Nephron progenitor cell (in vitro differentiated cells): ENCODE measurements at regions not wholly inside any gene's neighbourhood (a gene's known extent, or its start where the extent isn't known, plus 50 kb on each side); places are given as distances from the start of the nearest gene placed in this dataset.
"Not testable (repeated sequence)": the region's sequence is repeated elsewhere in the genome, so short reads cannot be mapped to it uniquely, and the experiment has no call there.

Source experiments
- DNase-seq: peaks from one replicate; pipeline ENCODE4 v3.0.0; 2021
- H3K27ac Mint-ChIP-seq: 2 replicates; pipeline ENCODE4 v1.8.0; 2021; ENCODE audit warnings: mild to moderate bottlenecking, moderate library complexity, mixed read lengths
- H3K27me3 Mint-ChIP-seq: 2 replicates; pipeline ENCODE4 v1.8.0; 2021; ENCODE audit warnings: mild to moderate bottlenecking, low read depth, mixed read lengths; ENCODE audit not compliant: poor library complexity
- H3K36me3 Mint-ChIP-seq: 2 replicates; pipeline ENCODE4 v1.8.0; 2021; ENCODE audit warnings: low read depth, mixed read lengths
- H3K4me1 Mint-ChIP-seq: 2 replicates; pipeline ENCODE4 v1.8.0; 2021; ENCODE audit warnings: mixed read lengths
- H3K4me3 Mint-ChIP-seq: 2 replicates; pipeline ENCODE4 v1.8.0; 2021; ENCODE audit warnings: mild to moderate bottlenecking, moderate library complexity, mixed read lengths
- H3K9me3 Mint-ChIP-seq: 2 replicates; pipeline ENCODE4 v1.8.0; 2021; ENCODE audit warnings: mild to moderate bottlenecking, moderate library complexity, mixed read lengths
- CTCF ChIP-seq: fragments of 200-600 bp; sonication (generic); IDR thresholded peaks from 2 replicates; pipeline ENCODE4 v1.5.0; 2021; ENCODE audit warnings: antibody characterized with exemption

GRCh38 chr5:16291894-16292293 lies 112.3 kb upstream of the MARCHF11 start:
- H3K4me1 Mint-ChIP-seq = no peaks in the 10 kb centered on the region
- H3K27ac Mint-ChIP-seq = no peak overlapping the region
- no peaks in the 10 kb centered on the region for H3K36me3 Mint-ChIP-seq

GRCh38 chr5:16291474-16291873 lies 111.9 kb upstream of the MARCHF11 start:
- DNase-seq = no peak
- no peak for TF ChIP-seq CTCF
- Mint-ChIP-seq H3K9me3 (peaks cover 7% of the 10 kb centered on the region), H3K27me3 (peaks cover 6% of the 10 kb centered on the region), H3K36me3 (no peaks in the 10 kb centered on the region), H3K4me3 (no peak overlapping the region), H3K4me1 (no peaks in the 10 kb centered on the region), H3K27ac (no peak overlapping the region)

More at GRCh38 chr5:16291894-16292293, 112.3 kb upstream of the MARCHF11 start:
- no peak for TF ChIP-seq CTCF
- DNase-seq = no peak
- Mint-ChIP-seq H3K9me3 (peaks cover 11% of the 10 kb centered on the region), H3K4me3 (no peak overlapping the region), H3K27me3 (peaks cover 6% of the 10 kb centered on the region)

GRCh38 chr5:16283791-16284190 lies 104.2 kb upstream of the MARCHF11 start:
- no peak for TF ChIP-seq CTCF
- Mint-ChIP-seq H3K27me3 (peaks cover 11% of the 10 kb centered on the region), H3K36me3 (no peaks in the 10 kb centered on the region), H3K9me3 (peaks cover 3% of the 10 kb centered on the region), H3K4me1 (no peaks in the 10 kb centered on the region), H3K27ac (no peak overlapping the region), H3K4me3 (no peak overlapping the region)
- DNase-seq = no peak

- not testable (repeated sequence) for H3K4me1 Mint-ChIP-seq, H3K27me3 Mint-ChIP-seq, H3K36me3 Mint-ChIP-seq, H3K4me3 Mint-ChIP-seq, H3K27ac Mint-ChIP-seq, DNase-seq
- H3K9me3 Mint-ChIP-seq = peaks cover 19% of the 10 kb centered on the region
Measured at GRCh38 chr5:16276859-16277258, 97.3 kb upstream of the MARCHF11 start.

GRCh38 chr5:16271851-16272250 lies 92.3 kb upstream of the MARCHF11 start:
- peaks cover 3% of the 10 kb centered on the region for H3K27me3 Mint-ChIP-seq
- TF ChIP-seq CTCF = no peak
- no peak for DNase-seq
- no peak overlapping the region for H3K4me3 Mint-ChIP-seq
- peaks cover 6% of the 10 kb centered on the region for H3K9me3 Mint-ChIP-seq
- no peaks in the 10 kb centered on the region for H3K4me1 Mint-ChIP-seq
- H3K27ac Mint-ChIP-seq = no peak overlapping the region
- H3K36me3 Mint-ChIP-seq = no peaks in the 10 kb centered on the region

- no peaks in the 10 kb centered on the region for H3K9me3 Mint-ChIP-seq
Measured at GRCh38 chr5:16265141-16265540, 85.5 kb upstream of the MARCHF11 start.

More at GRCh38 chr5:16265141-16265540, 85.5 kb upstream of the MARCHF11 start:
- Mint-ChIP-seq H3K27me3 (peaks cover 3% of the 10 kb centered on the region), H3K4me3 (no peak overlapping the region), H3K4me1 (no peaks in the 10 kb centered on the region), H3K36me3 (no peaks in the 10 kb centered on the region), H3K27ac (no peak overlapping the region)
- no peak for TF ChIP-seq CTCF
- DNase-seq = no peak
